22Rv1 (cell line): ENCODE measurements at regions not wholly inside any gene's neighbourhood (a gene's known extent, or its start where the extent isn't known, plus 50 kb on each side); places are given as distances from the start of the nearest gene placed in this dataset.

Experiments used
- ZFX ChIP-seq: fragments of 450-650 bp; IDR thresholded peaks from 2 replicates; pipeline ENCODE4 v1.6.1; 2017; ENCODE audit warnings: antibody characterized with exemption, borderline replicate concordance
- TF ChIP-seq, protein P1 (sequence below): fragments of 450-650 bp; IDR thresholded peaks from 2 replicates; pipeline ENCODE4 v1.5.1; 2017; ENCODE audit warnings: mild to moderate bottlenecking

GRCh38 chr2:67066782-67067181 lies 330.4 kb upstream of the ETAA1 start:
- TF ChIP-seq, protein P1, sequence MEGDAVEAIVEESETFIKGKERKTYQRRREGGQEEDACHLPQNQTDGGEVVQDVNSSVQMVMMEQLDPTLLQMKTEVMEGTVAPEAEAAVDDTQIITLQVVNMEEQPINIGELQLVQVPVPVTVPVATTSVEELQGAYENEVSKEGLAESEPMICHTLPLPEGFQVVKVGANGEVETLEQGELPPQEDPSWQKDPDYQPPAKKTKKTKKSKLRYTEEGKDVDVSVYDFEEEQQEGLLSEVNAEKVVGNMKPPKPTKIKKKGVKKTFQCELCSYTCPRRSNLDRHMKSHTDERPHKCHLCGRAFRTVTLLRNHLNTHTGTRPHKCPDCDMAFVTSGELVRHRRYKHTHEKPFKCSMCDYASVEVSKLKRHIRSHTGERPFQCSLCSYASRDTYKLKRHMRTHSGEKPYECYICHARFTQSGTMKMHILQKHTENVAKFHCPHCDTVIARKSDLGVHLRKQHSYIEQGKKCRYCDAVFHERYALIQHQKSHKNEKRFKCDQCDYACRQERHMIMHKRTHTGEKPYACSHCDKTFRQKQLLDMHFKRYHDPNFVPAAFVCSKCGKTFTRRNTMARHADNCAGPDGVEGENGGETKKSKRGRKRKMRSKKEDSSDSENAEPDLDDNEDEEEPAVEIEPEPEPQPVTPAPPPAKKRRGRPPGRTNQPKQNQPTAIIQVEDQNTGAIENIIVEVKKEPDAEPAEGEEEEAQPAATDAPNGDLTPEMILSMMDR = no peak
- no peak for TF ChIP-seq ZFX
